ENCODE measurements at regions not wholly inside any gene's neighbourhood (a gene's known extent, or its start where the extent isn't known, plus 50 kb on each side); places are given as distances from the start of the nearest gene placed in this dataset.

- TF ChIP-seq CTCF (IDR thresholded peaks at IDR 0.05; ENCODE audit: control extremely low read depth, extremely low read depth): no peak
- no peak for ATAC-seq (ENCODE audit: insufficient read depth, low FRiP score)
- no peak overlapping the region for H3K9ac ChIP-seq (ENCODE audit: insufficient read depth in 1 of 2, low read length in 2 of 2)
- peaks cover 0 to 35% (median 16%) of the 10 kb centered on the region in 5 donors for H3K4me1 ChIP-seq (ENCODE audit: control insufficient read depth in 5 of 5, insufficient read depth in 5 of 5, low read length in 5 of 5)
- H3K36me3 ChIP-seq (ENCODE audit: control insufficient read depth in 4 of 4, insufficient read depth in 4 of 4, low read length in 4 of 4): no peaks in the 10 kb centered on the region
- H3K27me3 ChIP-seq (ENCODE audit: control insufficient read depth in 3 of 3, insufficient read depth in 3 of 3, low read length in 2 of 3): no peaks in the 10 kb centered on the region
- DNase-seq: peak in 1 of 3 donors; percentile 29
- 76 to 91% methylated on average over 7 of the region's 7 CpGs for WGBS, 2 donors
- no peak overlapping the region for H3K27ac ChIP-seq (ENCODE audit: low read depth in 1 of 2, low read length in 1 of 2)
- no peak overlapping the region for H3K4me3 ChIP-seq
- H3K9me3 ChIP-seq (ENCODE audit: control insufficient read depth in 4 of 4, insufficient read depth in 3 of 4, low read length in 3 of 4): no peaks in the 10 kb centered on the region
Measured at GRCh38 chr18:10141559-10141958, 227.7 kb downstream of the VAPA start.

GRCh38 chr18:10142056-10142455 lies 228.2 kb downstream of the VAPA start:
- 91 to 92% methylated on average over 7 of the region's 7 CpGs for WGBS, 2 donors
- Histone ChIP-seq H3K9ac (ENCODE audit: insufficient read depth in 1 of 2, low read length in 2 of 2) (no peak overlapping the region), H3K4me3 (no peak overlapping the region), H3K27me3 (ENCODE audit: control insufficient read depth in 3 of 3, insufficient read depth in 3 of 3, low read length in 2 of 3) (no peaks in the 10 kb centered on the region), H3K4me1 (ENCODE audit: control insufficient read depth in 5 of 5, insufficient read depth in 5 of 5, low read length in 5 of 5) (peaks cover 0 to 35% (median 16%) of the 10 kb centered on the region in 5 donors), H3K36me3 (ENCODE audit: control insufficient read depth in 4 of 4, insufficient read depth in 4 of 4, low read length in 4 of 4) (no peaks in the 10 kb centered on the region), H3K9me3 (ENCODE audit: control insufficient read depth in 4 of 4, insufficient read depth in 3 of 4, low read length in 3 of 4) (no peaks in the 10 kb centered on the region), H3K27ac (ENCODE audit: low read depth in 1 of 2, low read length in 1 of 2) (no peak overlapping the region)
- no peak for TF ChIP-seq CTCF (IDR thresholded peaks at IDR 0.05; ENCODE audit: control extremely low read depth, extremely low read depth)
- DNase-seq (no peak), ATAC-seq (ENCODE audit: insufficient read depth, low FRiP score) (no peak)

GRCh38 chr18:10142496-10143160 lies 228.8 kb downstream of the VAPA start:
- Histone ChIP-seq H3K36me3 (ENCODE audit: control insufficient read depth in 4 of 4, insufficient read depth in 4 of 4, low read length in 4 of 4) (no peaks in the 10 kb centered on the region), H3K4me3 (no peak overlapping the region), H3K9me3 (ENCODE audit: control insufficient read depth in 4 of 4, insufficient read depth in 3 of 4, low read length in 3 of 4) (no peaks in the 10 kb centered on the region), H3K9ac (ENCODE audit: insufficient read depth in 1 of 2, low read length in 2 of 2) (no peak overlapping the region), H3K4me1 (ENCODE audit: control insufficient read depth in 5 of 5, insufficient read depth in 5 of 5, low read length in 5 of 5) (peaks cover 0 to 35% (median 16%) of the 10 kb centered on the region in 5 donors), H3K27me3 (ENCODE audit: control insufficient read depth in 3 of 3, insufficient read depth in 3 of 3, low read length in 2 of 3) (no peaks in the 10 kb centered on the region), H3K27ac (ENCODE audit: low read depth in 1 of 2, low read length in 1 of 2) (no peak overlapping the region)
- DNase-seq (peak in 2 of 3 donors; percentile 30 to 51), ATAC-seq (ENCODE audit: insufficient read depth, low FRiP score) (no peak)
- TF ChIP-seq CTCF (IDR thresholded peaks at IDR 0.05; ENCODE audit: control extremely low read depth, extremely low read depth): no peak
- WGBS, 2 donors: 60 to 76% methylated on average over 14 of the region's 14 CpGs

GRCh38 chr18:10143596-10143995 lies 229.8 kb downstream of the VAPA start:
- H3K4me1 ChIP-seq (ENCODE audit: control insufficient read depth in 5 of 5, insufficient read depth in 5 of 5, low read length in 5 of 5): peaks cover 0 to 35% (median 16%) of the 10 kb centered on the region in 5 donors
- H3K27me3 ChIP-seq (ENCODE audit: control insufficient read depth in 3 of 3, insufficient read depth in 3 of 3, low read length in 2 of 3): no peaks in the 10 kb centered on the region
- H3K9me3 ChIP-seq (ENCODE audit: control insufficient read depth in 4 of 4, insufficient read depth in 3 of 4, low read length in 3 of 4): no peaks in the 10 kb centered on the region
- H3K4me3 ChIP-seq: no peak overlapping the region
- no peak overlapping the region for H3K27ac ChIP-seq (ENCODE audit: low read depth in 1 of 2, low read length in 1 of 2)
- H3K36me3 ChIP-seq (ENCODE audit: control insufficient read depth in 4 of 4, insufficient read depth in 4 of 4, low read length in 4 of 4): no peaks in the 10 kb centered on the region
- no peak for ATAC-seq (ENCODE audit: insufficient read depth, low FRiP score)
- TF ChIP-seq CTCF (IDR thresholded peaks at IDR 0.05; ENCODE audit: control extremely low read depth, extremely low read depth): no peak
- no peak overlapping the region for H3K9ac ChIP-seq (ENCODE audit: insufficient read depth in 1 of 2, low read length in 2 of 2)
- peak in 1 of 3 donors; percentile 35 for DNase-seq
- 68 to 86% methylated on average over 3 of the region's 3 CpGs for WGBS, 2 donors
